K562 (cell line): ENCODE measurements at regions not wholly inside any gene's neighbourhood (a gene's known extent, or its start where the extent isn't known, plus 50 kb on each side); places are given as distances from the start of the nearest gene placed in this dataset.

Experiments used
- ATAC-seq: fragments of 200-7000 bp; cut with Tn5 transposase; 3 replicates; pipeline ENCODE4 v1.9.1; 2020; ENCODE audit warnings: moderate library complexity
- BruUV-seq: library from RNA; stranded (reverse); fragments of 400-500 nt; replicated peaks from 2 replicates; lab custom pipeline; 2021; lab: Mats Ljungman, UMichigan
- CTCF ChIA-PET: fragments of 300-600 bp; formaldehyde crosslinking; extraction: SDS; loops from one replicate; lab custom pipeline; 2021; ENCODE audit warnings: low intra/inter-chr PET ratio; lab: Yijun Ruan, JAX
- POLR2A ChIA-PET: fragments of 300-600, 350-650 bp; sonication (Branson Sonifier 250); formaldehyde crosslinking; extraction: SDS; loops from one replicate; lab custom pipeline; 2021; ENCODE audit warnings: antibody characterized with exemption, inconsistent platforms; lab: Yijun Ruan, JAX
- DNase-seq, 4 experiments: peaks; one replicate each; pipeline versions ENCODE4 v3.0.0 to v3.0.0-alpha.2; 2011 to 2018; ENCODE audit warnings: low spot score in 3 of 4, mixed read lengths in 3 of 4; ENCODE audit errors: extremely low read depth in 1 of 4
- FAIRE-seq: peaks from 2 replicates; lab custom pipeline; 2011; peaks lifted over from hg19 to GRCh38; lab: Jason Lieb, UNC
- H2AFZ ChIP-seq: 2 replicates; pipeline ENCODE4 v1.6.0; 2011; ENCODE audit warnings: low read depth, low read length, control low read depth, inconsistent platforms
- H3K27ac ChIP-seq: fragments of 200-600 bp; 3 replicates; pipeline ENCODE4 v1.8.0; 2011; ENCODE audit warnings: low read depth, mild to moderate bottlenecking, control low read depth, inconsistent platforms, low read length, moderate library complexity, mixed read lengths; ENCODE audit errors: extremely low read depth
- H3K27me3 ChIP-seq, 2 experiments: fragments of 300-600 bp in 1 of 2; 2 replicates in 1 of 2; 3 replicates in 1 of 2; pipeline versions ENCODE4 v1.6.0 to v1.8.0; 2011; ENCODE audit warnings: inconsistent platforms in 2 of 2, low read length in 2 of 2, mild to moderate bottlenecking in 1 of 2, mixed read lengths in 1 of 2, moderate library complexity in 1 of 2; ENCODE audit not compliant: control insufficient read depth in 2 of 2, insufficient read depth in 2 of 2
- H3K36me3 ChIP-seq: fragments of 300-600 bp; 3 replicates; pipeline ENCODE4 v1.8.0; 2011; ENCODE audit warnings: mild to moderate bottlenecking, low read length, inconsistent platforms; ENCODE audit not compliant: control insufficient read depth, insufficient read depth
- H3K4me1 ChIP-seq, 2 experiments: fragments of 200-600 bp in 1 of 2; replicated peaks in 1 of 2; 2 replicates in 1 of 2; 3 replicates in 1 of 2; pipeline versions ENCODE4 v1.5.1 to v1.8.0; 2011; ENCODE audit warnings: inconsistent platforms in 2 of 2, low read length in 2 of 2, mild to moderate bottlenecking in 1 of 2, mixed read lengths in 1 of 2, moderate library complexity in 1 of 2; ENCODE audit not compliant: control insufficient read depth in 2 of 2, insufficient read depth in 2 of 2
- H3K4me2 ChIP-seq: 2 replicates; pipeline ENCODE4 v1.6.1; 2011; ENCODE audit warnings: low read length, control low read depth, inconsistent platforms, mixed read lengths; ENCODE audit not compliant: insufficient read depth
- H3K4me3 ChIP-seq: fragments of 200-600 bp; sonication (generic), shearing (Covaris generic); 2 replicates; pipeline ENCODE4 v1.5.1; 2016; ENCODE audit warnings: control low read depth, inconsistent platforms
- H3K79me2 ChIP-seq: fragments of 200-600 bp; 3 replicates; pipeline ENCODE4 v1.8.0; 2011; ENCODE audit warnings: low read length, inconsistent platforms; ENCODE audit not compliant: control insufficient read depth, insufficient read depth
- H3K9ac ChIP-seq, 2 experiments: 2 replicates each; pipeline versions ENCODE4 v1.6.0 to v1.6.1; 2011; ENCODE audit warnings: low read depth in 2 of 2, low read length in 2 of 2, control low read depth in 1 of 2, inconsistent platforms in 1 of 2, mild to moderate bottlenecking in 1 of 2, mixed read lengths in 1 of 2; ENCODE audit not compliant: insufficient read depth in 1 of 2
- H3K9me1 ChIP-seq: one replicate; pipeline ENCODE4 v1.6.0; 2011; ENCODE audit warnings: inconsistent platforms, mild to moderate bottlenecking, low read length, moderate library complexity; ENCODE audit not compliant: control insufficient read depth, insufficient read depth
- H3K9me3 ChIP-seq: replicated peaks from 2 replicates; pipeline ENCODE4 v1.5.1; 2011; ENCODE audit warnings: low read depth, low read length, inconsistent platforms; ENCODE audit not compliant: control insufficient read depth, insufficient read depth
- H4K20me1 ChIP-seq: replicated peaks from 2 replicates; pipeline ENCODE4 v1.6.1; 2011; ENCODE audit warnings: low read length, inconsistent platforms, mixed read lengths; ENCODE audit not compliant: control insufficient read depth, insufficient read depth
- CC2D1A ChIP-seq: fragments of 450-650 bp; IDR thresholded peaks from 2 replicates; pipeline ENCODE4 v1.6.1; 2017; ENCODE audit warnings: mild to moderate bottlenecking
- ELF2 ChIP-seq: fragments of 250-450 bp; sonication (Bioruptor Pico); IDR thresholded peaks from 2 replicates; pipeline ENCODE4 v1.5.0; 2021; ENCODE audit warnings: mild to moderate bottlenecking
- GTF2E2 ChIP-seq: fragments of 200-800 bp; sonication (Bioruptor generic); IDR thresholded peaks from 2 replicates; pipeline ENCODE4 v1.6.1; 2016; ENCODE audit warnings: missing genetic modification characterization, missing compliant biosample characterization
- HBP1 ChIP-seq: fragments of 450-650 bp; formaldehyde crosslinking; IDR thresholded peaks from 2 replicates; pipeline ENCODE4 v1.4.0; 2022; ENCODE audit warnings: missing genetic modification characterization
- HNRNPLL ChIP-seq: fragments of 200-400 bp; formaldehyde crosslinking; IDR thresholded peaks from 2 replicates; pipeline ENCODE4 v1.6.1; 2017; ENCODE audit warnings: low read length, low read depth, mild to moderate bottlenecking; ENCODE audit not compliant: poor library complexity, severe bottlenecking
- HOXB6 ChIP-seq: fragments of 250-450 bp; sonication (Bioruptor Pico); IDR thresholded peaks from 2 replicates; pipeline ENCODE4 v1.5.1; 2022; ENCODE audit warnings: mild to moderate bottlenecking, borderline replicate concordance
- KDM2B ChIP-seq: fragments of 250-450 bp; sonication (Bioruptor Pico); IDR thresholded peaks from 2 replicates; pipeline ENCODE4 v1.8.0; 2021; ENCODE audit warnings: mild to moderate bottlenecking, moderate library complexity
- MCM5 ChIP-seq: fragments of 450-650 bp; IDR thresholded peaks from 2 replicates; pipeline ENCODE4 v1.6.1; 2016; ENCODE audit warnings: low read depth
- NFIC ChIP-seq: fragments of 450-650 bp; IDR thresholded peaks from 2 replicates; pipeline ENCODE4 v1.6.1; 2017; ENCODE audit warnings: mild to moderate bottlenecking, inconsistent platforms
- PML ChIP-seq: IDR thresholded peaks from 2 replicates; pipeline ENCODE4 v1.6.1; 2012; ENCODE audit warnings: low read length, inconsistent platforms
- PTRF ChIP-seq: fragments of 450-650 bp; IDR thresholded peaks from 2 replicates; pipeline ENCODE4 v1.6.1; 2016; ENCODE audit warnings: mild to moderate bottlenecking, missing genetic modification characterization, missing compliant biosample characterization
- TBL1XR1 ChIP-seq, 2 experiments: IDR thresholded peaks; 2 replicates each; pipeline ENCODE4 v1.6.1; 2012; ENCODE audit warnings: improper control_type of control experiment in 2 of 2, low read length in 2 of 2, mild to moderate bottlenecking in 1 of 2
- ZNF12 ChIP-seq: sonication (generic); formaldehyde crosslinking; IDR thresholded peaks from 2 replicates; pipeline ENCODE4 v1.4.0; 2020; ENCODE audit warnings: mild to moderate bottlenecking, missing genetic modification reagents
- ZNF175 ChIP-seq: fragments of 200-800 bp; sonication (Bioruptor generic); IDR thresholded peaks from 2 replicates; pipeline ENCODE4 v1.6.1; 2016; ENCODE audit warnings: low read depth, mild to moderate bottlenecking, missing genetic modification characterization, missing compliant biosample characterization
- ZNF263 ChIP-seq: sonication (generic); formaldehyde crosslinking; IDR thresholded peaks from 2 replicates; pipeline ENCODE4 v1.8.0; 2022; ENCODE audit warnings: mild to moderate bottlenecking, missing genetic modification reagents, borderline replicate concordance
- ZNF785 ChIP-seq: fragments of 250-450 bp; sonication (Bioruptor Pico); IDR thresholded peaks from 2 replicates; pipeline ENCODE4 v1.4.0; 2020; ENCODE audit warnings: mild to moderate bottlenecking
- WGBS: fragments of 100-300 bp; shearing (Covaris generic); methylation state at CpG from one replicate; pipeline ENCODE4 v1.1.6; 2016; ENCODE audit warnings: low coverage, mixed read lengths; ENCODE audit not compliant: insufficient coverage; ENCODE audit errors: missing lambda C conversion rate; 5-methylcytosine and 5-hydroxymethylcytosine counted together
- in situ Hi-C: fragments of 300-500 bp; cut with MboI; formaldehyde crosslinking; loops from 4 replicates; pipeline ENCODE4 v1.15.0; 2018; ENCODE audit warnings: inconsistent platforms, mixed read lengths
- intact Hi-C: fragments of 100-400 bp; cut with micrococcal nuclease; formaldehyde crosslinking; loops from 2 replicates; pipeline ENCODE4 v1.14.2; 2022
- TF ChIP-seq, protein P1 (sequence below): IDR thresholded peaks from 2 replicates; pipeline ENCODE4 v1.6.1; 2016; ENCODE audit warnings: missing genetic modification characterization, missing compliant biosample characterization
- TF ChIP-seq, protein P2 (sequence below): sonication (generic); formaldehyde crosslinking; IDR thresholded peaks from 2 replicates; pipeline ENCODE4 v1.8.0; 2022; ENCODE audit warnings: mild to moderate bottlenecking, missing genetic modification reagents

DNA sequence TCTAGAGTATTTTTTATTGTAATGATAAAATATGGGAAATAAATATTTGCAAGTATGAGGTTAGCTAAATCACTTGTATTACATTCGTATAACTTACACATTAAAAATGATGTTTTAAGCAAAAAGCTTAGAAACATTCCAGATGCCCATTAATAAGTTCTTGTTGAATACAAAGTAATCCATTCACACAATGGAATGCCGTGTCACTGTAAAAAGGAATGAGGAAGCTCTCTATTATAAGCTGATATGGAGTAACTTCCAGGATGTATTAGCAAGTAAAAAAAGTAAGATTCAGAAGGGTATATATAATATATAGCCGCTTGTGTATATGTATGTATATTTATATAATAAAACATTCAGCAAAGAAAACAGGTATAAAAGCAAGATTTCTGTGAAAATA is 412.8 kb upstream of the MTPN start:
- intact Hi-C loops (no loop called here), in situ Hi-C loops (no loop called here)
- Histone ChIP-seq H3K9me1 (no peaks in the 10 kb centered on the region), H3K79me2 (no peaks in the 10 kb centered on the region), H3K4me1 (no peaks in the 10 kb centered on the region), H3K27ac (no peak overlapping the region), H3K4me2 (no peak overlapping the region), H2AFZ (no peak overlapping the region), H3K9me3 (no peaks in the 10 kb centered on the region), H3K27me3 (no peaks in the 10 kb centered on the region), H3K36me3 (no peaks in the 10 kb centered on the region), H3K9ac (no peak overlapping the region), H4K20me1 (no peaks in the 10 kb centered on the region), H3K4me3 (no peak overlapping the region)
- CTCF ChIA-PET, result no interaction called here
- POLR2A ChIA-PET, result no interaction called here
- ATAC-seq (no peak), FAIRE-seq (no peak), DNase-seq (no peak)
- WGBS, result 33% methylated on average over 3 of the region's 3 CpGs
- TF ChIP-seq ELF2 (CRISPR knock-in tag) (no peak), MCM5 (no peak), GTF2E2 (tag) (no peak), CC2D1A (no peak), HOXB6 (no peak), HNRNPLL (no peak), NFIC (no peak), ZNF785 (CRISPR knock-in tag) (no peak), KDM2B (CRISPR knock-in tag) (no peak), TBL1XR1 (IDR thresholded peaks at IDR 0.05; ENCODE audit: low read length in 2 of 2) (no peak), ZNF175 (CRISPR knock-in tag) (no peak), PML (no peak), ZNF263 (CRISPR knock-in tag) (no peak), PTRF (tag) (no peak), ZNF12 (CRISPR knock-in tag) (no peak), HBP1 (CRISPR knock-in tag) (no peak)
- TF ChIP-seq, protein P1, sequence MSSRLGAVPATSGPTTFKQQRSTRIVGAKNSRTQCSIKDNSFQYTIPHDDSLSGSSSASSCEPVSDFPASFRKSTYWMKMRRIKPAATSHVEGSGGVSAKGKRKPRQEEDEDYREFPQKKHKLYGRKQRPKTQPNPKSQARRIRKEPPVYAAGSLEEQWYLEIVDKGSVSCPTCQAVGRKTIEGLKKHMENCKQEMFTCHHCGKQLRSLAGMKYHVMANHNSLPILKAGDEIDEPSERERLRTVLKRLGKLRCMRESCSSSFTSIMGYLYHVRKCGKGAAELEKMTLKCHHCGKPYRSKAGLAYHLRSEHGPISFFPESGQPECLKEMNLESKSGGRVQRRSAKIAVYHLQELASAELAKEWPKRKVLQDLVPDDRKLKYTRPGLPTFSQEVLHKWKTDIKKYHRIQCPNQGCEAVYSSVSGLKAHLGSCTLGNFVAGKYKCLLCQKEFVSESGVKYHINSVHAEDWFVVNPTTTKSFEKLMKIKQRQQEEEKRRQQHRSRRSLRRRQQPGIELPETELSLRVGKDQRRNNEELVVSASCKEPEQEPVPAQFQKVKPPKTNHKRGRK (tag), result no peak
- TF ChIP-seq, protein P2, sequence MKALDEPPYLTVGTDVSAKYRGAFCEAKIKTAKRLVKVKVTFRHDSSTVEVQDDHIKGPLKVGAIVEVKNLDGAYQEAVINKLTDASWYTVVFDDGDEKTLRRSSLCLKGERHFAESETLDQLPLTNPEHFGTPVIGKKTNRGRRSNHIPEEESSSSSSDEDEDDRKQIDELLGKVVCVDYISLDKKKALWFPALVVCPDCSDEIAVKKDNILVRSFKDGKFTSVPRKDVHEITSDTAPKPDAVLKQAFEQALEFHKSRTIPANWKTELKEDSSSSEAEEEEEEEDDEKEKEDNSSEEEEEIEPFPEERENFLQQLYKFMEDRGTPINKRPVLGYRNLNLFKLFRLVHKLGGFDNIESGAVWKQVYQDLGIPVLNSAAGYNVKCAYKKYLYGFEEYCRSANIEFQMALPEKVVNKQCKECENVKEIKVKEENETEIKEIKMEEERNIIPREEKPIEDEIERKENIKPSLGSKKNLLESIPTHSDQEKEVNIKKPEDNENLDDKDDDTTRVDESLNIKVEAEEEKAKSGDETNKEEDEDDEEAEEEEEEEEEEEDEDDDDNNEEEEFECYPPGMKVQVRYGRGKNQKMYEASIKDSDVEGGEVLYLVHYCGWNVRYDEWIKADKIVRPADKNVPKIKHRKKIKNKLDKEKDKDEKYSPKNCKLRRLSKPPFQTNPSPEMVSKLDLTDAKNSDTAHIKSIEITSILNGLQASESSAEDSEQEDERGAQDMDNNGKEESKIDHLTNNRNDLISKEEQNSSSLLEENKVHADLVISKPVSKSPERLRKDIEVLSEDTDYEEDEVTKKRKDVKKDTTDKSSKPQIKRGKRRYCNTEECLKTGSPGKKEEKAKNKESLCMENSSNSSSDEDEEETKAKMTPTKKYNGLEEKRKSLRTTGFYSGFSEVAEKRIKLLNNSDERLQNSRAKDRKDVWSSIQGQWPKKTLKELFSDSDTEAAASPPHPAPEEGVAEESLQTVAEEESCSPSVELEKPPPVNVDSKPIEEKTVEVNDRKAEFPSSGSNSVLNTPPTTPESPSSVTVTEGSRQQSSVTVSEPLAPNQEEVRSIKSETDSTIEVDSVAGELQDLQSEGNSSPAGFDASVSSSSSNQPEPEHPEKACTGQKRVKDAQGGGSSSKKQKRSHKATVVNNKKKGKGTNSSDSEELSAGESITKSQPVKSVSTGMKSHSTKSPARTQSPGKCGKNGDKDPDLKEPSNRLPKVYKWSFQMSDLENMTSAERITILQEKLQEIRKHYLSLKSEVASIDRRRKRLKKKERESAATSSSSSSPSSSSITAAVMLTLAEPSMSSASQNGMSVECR (CRISPR knock-in tag), result no peak
- no TSS peak for BruUV-seq
